Lung microvascular endothelial cell (primary cell): ENCODE measurements at regions not wholly inside any gene's neighbourhood (a gene's known extent, or its start where the extent isn't known, plus 50 kb on each side); places are given as distances from the start of the nearest gene placed in this dataset.

Experiments
- DNase-seq, 2 donors: peaks; one replicate each; pipeline versions ENCODE4 v3.0.0 to v3.0.0-alpha.2; 2010; ENCODE audit warnings: low read depth in 2 of 2

DNA sequence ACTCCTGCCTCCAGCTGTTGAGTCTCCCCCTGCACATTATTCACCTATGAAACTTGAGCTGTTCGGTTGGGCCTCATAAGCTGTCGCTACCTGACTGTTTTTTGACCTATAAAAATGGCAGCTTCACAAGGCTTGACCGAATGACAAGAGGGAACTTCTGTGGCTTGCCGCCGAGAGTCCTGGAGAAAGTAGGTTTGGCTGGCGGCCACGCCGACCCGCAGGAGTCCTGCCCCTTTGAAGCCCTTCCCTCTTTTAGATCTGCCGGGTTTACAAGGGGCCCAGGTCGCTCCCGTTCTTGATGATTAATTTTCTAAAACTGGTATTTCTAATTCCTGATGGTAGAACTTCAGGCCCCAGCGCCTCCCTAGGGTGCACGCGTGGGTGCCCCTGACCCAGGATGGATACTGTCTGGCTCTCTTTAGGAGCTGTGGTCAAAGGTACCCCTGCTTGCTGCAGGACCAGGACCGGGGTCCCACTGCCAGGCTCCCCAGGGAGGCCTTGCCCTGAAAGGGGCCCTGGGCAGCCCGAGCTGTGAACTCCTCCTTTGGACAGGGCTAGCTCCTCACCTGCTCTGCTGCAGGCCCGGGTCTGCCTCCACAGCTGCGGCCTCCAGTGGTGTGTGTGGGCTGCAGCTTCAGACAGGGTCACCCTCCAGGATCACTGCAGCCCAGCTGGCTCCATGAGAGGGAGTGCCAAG lies 171.8 kb downstream of the CTTN start:
- DNase-seq, result no peak

DNA sequence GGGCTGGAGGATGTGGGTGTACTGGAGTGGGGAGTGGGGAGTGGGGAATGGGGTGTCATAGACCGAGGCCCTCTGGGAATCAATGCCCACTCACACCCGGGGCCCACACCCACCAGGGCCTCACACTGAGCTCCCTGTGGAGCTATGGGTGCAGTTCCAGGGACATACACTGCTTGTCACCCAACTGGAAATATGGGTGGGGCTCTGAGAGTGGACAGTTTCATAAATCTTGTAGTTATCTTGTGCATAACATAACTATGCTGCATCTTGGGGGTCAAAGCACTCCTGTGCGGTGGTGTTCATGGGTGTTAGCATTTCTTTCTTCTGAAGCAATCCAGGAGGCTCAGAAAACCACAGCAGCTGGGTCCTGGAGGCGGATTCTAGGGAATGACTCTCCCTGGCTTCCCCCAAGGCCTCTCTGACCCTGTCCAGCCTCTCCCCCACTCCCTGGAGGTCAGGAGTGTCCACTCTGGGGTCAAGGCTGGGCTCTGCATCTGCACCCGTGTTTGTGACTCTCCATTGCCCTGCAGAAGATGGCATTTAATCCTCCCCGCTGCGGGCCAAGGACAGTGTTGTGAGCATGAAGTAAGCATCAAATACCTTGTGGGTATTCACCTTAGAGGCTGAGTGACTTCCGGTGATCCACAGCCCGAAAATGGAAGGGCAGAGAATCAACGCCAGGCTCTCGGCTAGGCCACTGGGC lies 172.5 kb downstream of the CTTN start:
- DNase-seq, result no peak

DNA sequence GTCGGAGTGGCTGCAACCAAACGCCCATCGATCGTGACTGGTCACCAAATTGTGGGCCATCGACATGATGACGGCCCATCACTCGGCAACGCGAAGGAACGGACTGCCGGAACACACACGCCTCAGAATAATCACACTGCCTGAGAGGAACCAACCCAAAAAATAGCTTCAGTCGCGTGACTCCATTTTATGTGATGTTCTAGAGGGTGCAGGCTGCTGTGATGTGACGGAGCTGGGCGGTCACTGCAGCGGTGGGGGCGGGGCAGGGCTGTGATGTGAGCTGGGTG lies 174.6 kb downstream of the CTTN start:
- no peak for DNase-seq

DNA sequence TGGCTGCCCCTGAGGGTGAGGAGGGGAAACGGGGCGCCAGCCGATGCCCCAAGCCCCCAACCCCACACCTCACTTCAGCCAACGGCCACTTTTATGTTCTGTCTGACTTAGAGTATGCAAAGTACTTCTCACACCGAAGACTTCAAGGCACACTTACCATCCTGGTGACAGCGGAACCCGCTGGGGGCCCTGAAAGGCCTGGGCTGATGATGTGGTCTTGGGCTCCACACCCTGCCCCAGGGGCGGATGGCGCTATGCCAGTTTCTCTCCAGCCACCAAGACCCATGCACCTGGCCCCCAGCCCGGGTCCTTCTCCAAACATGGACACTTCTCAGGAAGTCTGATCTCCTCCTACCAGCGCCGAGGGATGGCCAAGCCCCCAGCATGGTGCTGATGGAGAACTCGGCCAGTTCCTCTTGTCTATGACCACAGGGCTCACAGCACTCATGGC lies 175.4 kb downstream of the CTTN start:
- no peak for DNase-seq

DNA sequence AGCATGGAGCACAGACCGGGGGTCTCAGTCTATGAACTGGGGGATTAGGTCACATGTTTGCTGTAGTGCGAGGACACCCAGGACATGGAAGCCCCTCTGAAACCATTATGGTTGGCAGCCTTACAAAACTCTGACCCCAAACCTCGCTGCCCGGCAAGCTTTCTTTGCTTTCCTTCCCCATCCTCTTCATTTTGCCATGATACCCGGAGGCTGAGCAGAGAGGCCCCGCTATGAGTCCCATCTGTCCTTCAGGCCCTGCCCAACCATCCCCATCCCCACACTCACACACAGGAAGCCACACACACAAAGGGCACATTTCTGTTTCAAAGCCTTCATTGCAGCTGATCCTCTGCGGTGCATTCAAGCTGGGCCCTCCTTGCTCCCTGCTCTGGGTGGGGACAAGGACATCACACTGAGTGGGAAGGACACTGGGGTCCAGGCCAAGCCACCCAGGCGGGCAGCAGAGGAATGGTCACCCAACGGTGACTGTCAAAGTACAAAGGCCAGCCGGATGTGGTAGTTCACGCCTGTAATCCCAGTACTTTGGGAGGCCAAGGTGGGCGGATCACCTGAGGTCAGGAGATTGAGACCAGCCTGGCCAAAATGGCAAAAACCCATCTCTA lies 176.5 kb downstream of the CTTN start:
- no peak for DNase-seq

DNA sequence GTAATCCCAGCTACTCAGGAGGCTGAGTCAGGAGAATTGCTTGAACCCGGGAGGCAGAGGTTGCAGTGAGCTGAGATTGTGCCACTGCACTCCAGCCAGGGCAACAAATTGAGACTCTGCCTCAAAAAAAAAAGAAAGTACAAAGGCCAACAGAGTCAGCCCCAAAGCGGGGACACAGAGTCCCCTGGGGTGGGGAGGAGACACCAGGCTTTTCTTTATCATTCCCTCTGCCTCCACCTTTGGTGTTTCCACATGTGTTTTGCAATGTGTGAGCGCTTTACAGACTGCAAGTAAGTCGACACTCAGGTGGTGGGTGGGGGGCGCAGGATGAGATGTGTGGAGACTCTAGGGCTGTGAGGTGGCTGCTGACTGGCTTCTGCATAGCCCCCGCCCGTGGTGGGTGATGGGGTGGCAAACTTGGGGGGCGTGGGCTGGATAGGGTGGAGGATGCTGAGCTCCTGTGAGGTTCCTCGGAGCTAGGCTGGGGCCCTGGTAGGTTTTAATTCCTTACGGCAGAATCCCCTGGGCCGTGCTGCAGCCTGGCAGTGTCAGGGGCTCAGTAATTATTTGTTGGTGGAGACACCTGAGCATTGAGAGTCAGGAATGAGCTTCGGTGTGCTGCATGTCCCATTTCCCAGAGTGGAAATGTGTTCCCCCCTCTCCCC lies 177.2 kb downstream of the CTTN start:
- DNase-seq, result no peak

DNA sequence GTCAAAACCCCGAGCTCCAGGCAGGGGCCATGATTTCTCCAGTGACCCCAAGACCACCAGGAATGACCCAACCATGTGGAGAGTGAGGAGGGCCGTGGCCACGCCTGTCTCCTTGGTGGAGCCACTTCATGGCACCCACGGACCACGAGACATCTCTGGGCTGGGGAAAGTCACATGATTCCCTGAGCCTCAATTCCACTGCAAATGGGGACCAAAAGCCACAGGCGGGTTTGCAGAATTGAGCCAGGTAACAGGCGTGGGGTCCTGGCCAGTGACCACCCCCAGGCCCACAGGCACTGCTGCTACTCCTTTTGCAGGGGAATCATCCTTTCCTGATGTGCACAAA lies 178.9 kb downstream of the CTTN start:
- DNase-seq, result no peak

DNA sequence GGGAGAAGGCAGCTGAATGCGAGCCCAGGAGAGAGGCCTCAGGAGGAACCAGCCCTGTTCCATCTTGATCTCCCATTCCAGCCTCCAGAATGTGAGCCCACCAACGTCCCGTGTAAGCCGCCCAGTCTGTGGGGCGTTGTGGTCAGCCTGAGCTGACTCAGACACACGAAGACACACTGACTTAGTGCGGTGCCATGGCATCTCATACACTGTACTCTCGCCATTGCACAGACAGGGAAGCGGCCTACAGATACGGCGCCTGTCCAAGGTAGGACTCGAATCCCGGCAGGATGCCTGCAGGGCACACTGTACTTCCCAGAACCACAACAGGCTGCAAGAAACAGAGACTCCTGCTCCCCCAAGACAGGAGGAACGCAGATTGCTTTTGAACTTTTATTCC lies 179.6 kb downstream of the CTTN start:
- DNase-seq, result no peak

DNA sequence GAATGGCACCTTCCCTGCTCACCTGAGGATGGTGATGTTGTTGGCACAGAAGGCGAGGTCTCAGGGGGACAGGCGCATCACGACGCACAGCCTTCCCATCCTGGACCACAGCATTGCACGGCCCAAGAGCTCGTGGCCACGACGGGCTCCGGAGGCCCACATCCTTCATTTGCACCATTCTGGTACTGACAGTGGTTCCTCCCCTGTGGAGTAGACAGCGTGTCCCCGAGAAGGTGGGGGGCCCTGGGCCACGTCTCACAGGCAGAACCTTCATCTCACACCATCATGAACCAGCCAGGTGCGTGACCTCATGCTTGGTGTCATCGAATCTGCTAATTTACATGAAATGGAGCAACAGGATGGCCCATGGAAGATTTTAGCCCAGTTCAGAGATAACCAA lies 180.0 kb downstream of the CTTN start:
- no peak for DNase-seq

DNA sequence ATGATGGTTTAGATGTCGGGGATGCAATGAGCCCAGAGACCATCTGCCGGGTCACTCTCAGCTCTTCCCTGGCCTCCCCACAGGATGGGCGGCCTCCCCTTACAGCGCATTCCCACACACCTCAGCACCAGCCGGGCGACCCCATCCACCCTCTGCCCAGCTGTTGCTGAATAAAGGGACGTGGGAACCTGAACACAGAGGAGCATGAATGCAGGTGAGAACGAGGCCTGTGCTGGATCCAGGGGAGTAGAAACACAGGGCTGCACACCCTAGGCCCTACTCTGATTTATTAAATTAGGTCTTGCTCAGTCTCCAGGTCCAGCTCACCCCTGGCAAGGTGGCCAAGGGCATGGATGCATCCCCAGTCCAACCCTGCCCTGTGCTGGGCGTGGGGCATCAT lies 180.5 kb downstream of the CTTN start:
- no peak for DNase-seq

DNA sequence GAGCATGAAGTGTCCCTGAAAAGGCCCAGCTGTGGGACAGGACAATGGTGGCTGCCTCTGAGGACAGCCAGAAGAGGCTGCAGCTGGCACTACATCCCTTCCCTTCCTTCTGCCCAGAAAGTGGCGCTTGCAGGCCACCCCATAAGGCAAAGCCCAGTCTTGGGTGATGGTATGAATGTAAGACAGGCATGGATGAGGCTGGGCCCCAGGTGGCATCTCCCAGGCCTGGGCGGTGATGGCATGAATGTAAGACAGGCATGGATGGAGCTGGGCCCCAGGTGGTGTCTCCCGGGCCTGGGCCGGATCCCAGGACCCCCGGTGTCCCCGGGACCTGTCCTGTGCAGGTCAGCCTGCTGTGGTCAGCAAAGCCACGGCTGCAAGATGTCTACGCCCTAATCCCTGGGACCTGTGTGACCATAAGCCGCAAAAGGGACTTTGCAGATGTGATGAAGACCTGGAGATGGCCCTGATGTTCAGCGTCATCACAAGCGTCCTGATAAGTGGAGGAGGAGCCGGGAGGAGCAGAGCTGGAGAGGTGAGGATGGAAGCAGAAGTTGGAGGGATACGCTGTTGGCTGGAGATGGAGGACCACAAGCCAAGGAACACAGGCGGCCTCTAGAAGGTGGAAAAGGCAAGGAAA lies 181.1 kb downstream of the CTTN start:
- no peak for DNase-seq

DNA sequence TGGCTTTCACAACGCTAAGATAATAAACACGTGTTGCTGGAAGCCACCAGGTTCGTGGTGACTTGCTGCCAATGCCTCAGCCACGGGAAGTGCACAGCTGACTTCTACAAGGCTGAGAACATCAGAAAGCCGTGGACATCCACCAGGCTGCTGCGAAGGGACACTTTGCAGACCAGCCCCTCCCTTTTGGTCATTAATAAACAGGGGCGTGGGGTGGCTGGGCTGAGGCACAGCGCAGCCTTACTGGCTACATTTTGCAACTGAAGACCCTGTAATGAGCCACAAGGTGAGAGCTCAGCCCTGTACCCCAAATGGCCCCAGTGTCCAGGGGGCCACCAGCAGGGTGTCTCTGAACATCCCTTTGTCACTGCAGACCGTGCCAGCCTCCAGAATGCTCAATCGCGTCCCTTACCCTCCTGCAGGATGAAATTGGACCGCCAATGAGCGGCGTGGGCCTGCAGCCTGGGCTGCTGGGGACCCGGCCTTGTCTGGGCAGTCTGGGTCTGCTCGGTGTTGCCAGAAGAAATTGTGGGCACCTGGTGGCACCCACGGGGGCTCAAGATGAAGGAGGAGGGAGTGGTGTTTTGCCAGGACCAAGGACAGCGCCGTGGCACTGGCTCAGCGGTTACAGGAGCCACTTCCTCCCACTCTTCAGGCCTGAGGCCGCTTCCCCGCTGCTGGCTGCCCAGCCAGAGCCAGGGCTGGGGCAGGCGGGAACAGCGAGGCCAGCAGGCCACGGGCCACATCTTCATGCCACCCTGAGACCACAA lies 181.9 kb downstream of the CTTN start:
- DNase-seq, result no peak

DNA sequence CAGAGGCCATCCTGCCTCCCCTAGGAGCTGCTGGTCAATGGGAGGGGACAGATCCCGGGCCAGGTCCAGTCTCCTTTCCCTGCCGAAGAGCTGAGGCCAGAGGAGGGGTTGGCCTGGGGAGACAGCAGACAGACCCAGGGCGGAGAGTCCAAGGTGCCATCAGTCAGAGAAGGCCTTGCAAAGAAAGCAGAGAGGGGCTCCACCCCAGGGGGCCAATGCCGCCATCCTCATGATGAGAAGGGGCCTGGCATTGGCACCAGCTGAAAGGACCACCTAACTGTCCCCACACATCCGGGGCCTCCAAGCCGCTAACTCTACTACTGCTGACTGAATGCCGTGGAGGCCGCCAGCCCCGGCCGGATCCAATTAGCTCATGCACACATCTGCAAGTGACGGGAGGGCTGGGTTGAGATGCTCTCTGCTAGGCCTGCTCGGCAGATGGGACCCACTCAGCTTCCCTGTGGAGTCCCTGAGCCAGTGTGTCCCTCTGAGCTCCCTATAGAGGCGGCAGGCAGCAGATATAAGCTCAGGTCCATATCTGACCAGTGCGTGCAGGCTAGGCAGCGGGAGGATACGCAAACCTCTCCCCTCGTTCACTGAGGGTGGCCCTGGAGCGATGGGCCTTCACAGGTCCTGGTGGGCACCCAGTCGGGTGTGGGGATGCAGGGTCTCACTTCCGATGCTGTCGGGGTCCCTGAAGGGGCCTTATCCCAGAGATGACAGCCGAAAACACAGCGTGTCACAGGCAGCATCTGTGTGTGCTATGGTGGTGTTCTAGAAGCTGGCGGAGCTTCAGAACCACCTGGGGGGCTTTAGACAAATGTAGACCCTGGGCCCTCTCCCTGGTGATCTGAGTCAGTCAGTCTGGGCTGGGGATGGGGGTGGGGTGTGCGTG lies 183.9 kb downstream of the CTTN start:
- DNase-seq, result no peak

DNA sequence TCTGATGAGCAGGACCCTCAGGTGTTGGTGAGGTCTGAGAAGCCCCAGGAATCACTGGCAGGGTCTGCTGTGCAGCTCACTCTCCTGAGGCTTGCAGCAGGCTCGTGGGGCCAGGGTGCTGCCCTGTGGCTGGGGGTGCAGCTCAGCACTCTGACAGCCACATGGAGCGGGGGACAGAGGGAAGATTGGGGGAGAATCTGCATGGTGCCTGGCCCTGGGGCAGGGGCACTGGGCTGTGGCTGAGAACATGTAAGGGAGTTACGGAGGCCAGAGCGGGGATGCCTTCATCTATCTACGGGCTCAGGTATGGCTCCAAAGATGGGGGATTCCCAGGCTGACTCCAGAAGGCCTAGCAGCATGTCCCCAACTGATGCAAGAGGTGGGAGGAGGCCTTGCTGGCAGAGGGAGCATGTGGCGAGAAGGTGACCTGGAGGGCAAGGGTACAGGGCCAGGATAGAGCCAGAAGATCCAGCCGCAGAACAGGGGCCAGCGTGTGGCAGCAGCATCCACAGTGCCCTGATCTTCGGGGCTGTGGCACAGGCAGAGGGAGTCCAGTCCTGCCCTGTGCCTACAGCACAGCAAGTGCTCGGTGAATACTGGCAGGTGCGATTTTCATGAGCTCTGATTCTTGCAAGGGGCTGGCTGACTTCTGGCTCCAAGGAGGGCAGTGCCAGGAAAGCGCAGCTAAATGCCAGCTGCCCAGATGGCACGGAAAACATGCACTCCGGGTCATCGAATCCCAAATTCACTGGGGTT lies 184.7 kb downstream of the CTTN start:
- no peak for DNase-seq

DNA sequence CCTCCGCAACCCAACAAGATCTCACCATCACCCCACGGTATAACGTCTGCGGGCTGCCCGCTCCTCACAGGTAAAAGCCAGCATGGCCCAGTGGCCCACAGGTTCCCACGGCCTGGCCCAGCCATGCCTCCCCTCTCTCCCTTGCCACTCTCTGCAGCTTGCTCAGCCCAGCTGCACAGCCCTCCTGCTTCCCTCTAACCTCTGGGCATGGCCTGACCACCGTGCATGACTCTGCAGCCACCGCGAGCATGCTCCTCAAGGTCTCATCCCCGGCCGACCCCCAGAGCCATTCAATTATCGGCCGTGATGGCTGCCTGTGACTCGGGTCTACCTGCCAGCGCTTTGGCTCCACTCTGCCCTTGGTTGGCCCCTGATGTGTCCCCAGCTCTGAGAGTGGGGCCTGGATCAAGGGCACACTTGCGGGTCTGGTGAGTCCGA lies 185.5 kb downstream of the CTTN start:
- DNase-seq, result no peak

DNA sequence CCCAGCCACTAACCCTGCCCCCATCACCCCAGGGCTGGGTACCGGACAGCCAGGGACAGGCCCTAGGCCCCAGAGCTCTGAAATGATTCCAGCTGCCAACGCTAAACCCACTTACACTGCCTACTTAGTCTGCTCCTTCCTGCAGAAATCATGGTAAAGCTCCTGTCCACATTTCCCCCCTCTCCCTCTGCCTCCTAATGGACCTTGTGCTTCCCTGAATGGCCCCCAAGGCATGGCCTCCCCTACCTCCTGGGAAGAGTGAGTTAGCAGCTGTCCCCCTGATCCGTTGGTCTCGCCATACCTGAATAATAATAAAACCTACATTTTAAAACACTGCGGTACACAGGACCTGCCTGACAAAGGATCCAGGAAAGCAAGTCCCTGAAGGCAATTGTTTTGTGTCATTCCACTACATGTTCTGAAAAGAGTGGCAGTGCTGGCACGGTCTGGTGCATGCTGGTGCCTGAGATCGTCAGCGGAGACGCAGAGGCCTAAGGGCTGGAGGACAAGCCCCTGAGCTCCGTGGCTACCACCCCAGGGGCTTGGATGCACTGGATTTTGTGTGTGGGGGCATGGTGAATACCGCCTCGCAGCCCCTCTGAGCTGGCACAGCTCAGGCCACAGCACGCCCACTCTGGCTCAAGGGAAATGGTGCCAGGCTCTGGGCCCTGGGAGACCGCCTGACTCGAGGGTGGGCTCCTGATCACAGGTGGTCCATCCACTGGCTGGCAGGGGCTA lies 186.3 kb downstream of the CTTN start:
- no peak for DNase-seq

DNA sequence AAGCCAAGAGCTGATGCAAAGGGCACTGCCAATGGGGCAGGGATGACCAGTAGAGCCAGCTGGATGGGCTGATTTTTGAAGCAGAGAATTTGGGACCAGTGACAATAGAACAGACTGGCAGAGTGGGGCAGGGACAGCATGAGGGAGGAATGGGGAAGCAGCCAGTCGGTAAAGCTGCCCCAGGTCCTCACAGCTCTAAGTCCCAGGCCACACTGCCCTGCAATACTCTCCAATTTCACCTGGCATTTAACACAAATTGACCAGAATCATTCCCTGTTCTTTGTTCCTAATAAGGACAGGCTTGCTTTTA lies 186.9 kb downstream of the CTTN start:
- no peak for DNase-seq

DNA sequence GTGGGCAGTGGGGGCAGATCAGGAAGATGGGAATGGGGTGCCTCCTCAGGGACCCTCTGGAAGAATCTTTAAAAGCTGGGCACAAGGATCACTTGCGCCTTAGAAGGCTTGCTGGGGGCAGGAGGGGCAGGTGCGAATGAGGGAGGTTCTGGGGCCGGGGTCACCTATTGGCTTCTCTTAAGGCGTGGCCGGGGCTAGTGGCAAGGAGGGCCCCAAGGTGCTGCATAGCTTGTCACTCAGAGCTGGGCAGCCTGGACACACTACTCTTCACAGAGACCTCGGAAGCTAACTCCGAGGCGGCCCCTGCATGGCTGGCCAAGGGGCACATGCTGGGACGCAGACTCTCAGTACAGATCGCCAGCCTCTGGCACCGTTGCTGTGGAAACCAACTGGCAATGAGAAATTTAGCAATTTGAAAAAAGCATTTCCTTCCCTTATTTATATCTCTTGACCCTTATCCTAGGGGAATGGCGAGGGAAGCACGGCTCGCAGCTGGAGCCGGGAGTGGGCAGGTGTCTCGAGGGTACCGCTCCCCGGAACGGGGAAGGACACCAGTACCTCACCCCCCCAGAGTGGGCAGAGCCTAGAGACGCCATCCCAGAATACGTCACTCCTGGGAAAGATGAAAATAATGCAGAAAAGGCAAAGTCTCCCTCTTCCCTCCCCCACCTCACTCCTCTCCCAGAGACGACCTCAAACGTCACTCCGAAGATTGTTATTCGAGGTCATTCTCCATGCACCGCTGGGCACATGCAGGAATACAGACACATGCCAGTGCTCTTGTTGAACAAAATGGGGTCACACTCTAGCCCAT lies 188.1 kb downstream of the CTTN start:
- no peak for DNase-seq
